GM18861 (cell line): ENCODE measurements at regions not wholly inside any gene's neighbourhood (a gene's known extent, or its start where the extent isn't known, plus 50 kb on each side); places are given as distances from the start of the nearest gene placed in this dataset.

Source experiments
- ATAC-seq: cut with Tn5 transposase; IDR thresholded peaks from one replicate; pipeline ENCODE4 v1.9.1; 2021; ENCODE audit not compliant: unreplicated experiment

- ATAC-seq = no peak
These were observed 50.0 kb downstream of the PABIR2 start for GRCh38 chrX:134747006-134747405.

GRCh38 chrX:134746410-134746785 lies 50.6 kb downstream of the PABIR2 start:
- ATAC-seq = no peak

- no peak for ATAC-seq
These were observed 51.2 kb downstream of the PABIR2 start for GRCh38 chrX:134745636-134746409.

- ATAC-seq = no peak
These were observed 53.9 kb downstream of the PABIR2 start for GRCh38 chrX:134743091-134743490.

DNA sequence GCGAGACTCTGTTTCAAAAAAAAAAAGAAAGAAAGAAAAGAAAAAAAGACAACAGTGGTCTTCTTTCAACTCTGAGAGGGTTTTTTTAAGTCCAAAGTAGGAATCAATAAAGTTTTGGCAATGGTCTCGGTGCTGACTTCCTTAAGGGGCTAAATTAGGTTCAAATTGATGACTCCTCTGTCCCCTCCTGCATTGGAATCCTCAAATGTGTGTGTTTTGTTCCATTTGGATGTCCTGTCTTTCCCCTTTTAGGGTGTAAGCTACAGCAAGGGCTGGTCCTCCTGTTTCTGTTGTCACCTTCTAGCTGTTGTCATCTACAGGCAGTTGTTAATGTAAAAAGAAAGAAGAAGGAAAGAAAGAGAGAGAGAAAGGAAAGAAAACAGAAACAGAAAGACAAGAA lies 54.4 kb downstream of the PABIR2 start:
- ATAC-seq = no peak

DNA sequence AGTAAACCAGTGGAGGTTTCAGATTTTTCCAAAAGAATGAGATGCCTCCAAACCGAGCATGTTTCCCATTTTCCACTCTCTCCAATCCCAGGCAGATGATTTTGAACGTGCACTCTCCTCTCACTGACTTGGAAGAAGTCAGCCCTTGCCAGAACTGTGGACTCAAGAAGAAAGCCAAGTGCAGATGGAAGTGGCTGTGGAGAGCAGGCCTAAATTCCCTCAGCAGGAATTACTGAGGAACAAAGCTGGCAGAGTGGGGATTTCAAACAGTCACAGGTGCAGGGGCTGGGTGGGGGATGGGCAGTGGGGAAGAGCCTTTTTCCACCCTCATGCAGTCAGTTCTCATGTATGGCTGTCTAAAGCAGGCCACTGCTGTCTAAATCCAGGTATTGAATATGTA lies 55.3 kb downstream of the PABIR2 start:
- no peak for ATAC-seq

DNA sequence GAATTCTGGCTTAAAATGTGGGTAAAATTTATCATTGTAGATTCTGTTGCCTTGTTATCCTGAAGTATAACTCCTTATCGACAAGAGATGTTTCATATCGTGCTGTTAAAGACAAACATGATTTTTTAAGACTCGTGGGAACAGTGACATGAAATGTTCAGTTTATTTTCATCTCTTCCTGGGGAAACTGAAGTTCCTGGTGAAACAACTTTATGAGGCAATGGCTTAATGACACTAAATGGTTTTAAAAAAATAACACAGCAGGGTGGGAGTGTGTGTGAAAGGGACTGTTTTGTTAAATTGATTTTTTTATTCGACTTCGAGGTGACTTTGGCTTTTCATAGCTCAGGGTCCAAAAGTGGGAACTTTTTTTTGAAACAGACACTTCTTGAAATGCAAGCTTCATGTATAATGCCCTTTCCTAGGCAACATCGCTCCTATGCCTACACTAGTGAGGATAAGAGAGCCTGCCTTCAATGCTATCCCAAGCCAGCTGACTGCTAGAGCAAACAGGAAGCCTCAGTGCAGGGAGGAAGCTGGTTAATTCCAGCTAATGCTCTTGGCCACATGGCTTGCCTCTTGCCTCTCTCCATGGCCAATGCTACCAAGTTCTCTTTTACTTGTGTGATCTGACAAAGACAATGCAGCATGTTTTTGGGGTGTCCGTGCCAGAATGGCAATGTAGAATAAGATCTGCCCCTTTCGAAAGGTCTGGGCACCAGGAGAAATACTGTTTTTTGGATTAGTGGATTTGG lies 57.8 kb downstream of the PABIR2 start:
- no peak for ATAC-seq

DNA sequence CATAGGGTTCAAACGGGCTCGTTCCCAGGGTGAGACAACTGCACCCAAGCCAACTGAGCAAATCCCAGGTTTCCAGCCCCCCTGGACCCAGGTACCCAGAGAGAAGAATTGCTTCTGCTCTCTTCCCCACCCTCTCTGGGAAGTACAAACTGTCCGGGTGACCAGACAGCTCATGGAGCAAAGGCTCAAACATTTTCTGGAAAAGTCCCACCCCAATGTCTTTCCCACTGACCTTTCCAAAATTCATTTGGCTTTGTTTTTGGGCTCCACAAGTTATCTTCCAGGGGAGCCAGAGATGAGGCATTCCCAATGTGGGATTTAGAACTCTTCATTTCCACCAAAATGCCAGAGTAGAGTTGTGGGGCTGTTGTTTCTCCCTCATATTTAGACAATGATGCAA lies 58.6 kb downstream of the PABIR2 start:
- no peak for ATAC-seq

- ATAC-seq = no peak
These were observed 59.2 kb downstream of the PABIR2 start for GRCh38 chrX:134737721-134738369.

GRCh38 chrX:134737061-134737460 lies 59.9 kb downstream of the PABIR2 start:
- no peak for ATAC-seq

DNA sequence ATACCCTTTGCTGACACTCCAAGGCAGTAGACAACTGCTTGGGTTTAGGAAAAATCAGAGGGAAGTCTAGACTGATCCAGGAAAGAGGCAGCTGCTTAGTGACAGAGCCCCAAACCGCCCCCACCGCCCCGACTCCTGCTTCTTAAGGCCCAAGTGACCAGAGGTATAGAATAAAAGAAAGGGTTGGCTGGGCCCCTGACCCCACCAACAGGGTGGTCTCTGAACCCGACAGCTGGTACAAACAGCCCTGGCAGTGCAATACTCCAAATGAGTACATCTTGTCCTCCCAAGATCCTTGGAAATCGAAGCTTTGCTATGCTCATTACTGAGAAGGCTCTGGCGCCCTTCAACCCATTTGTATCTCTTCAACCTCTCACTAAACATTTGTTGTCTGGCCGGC lies 60.6 kb downstream of the PABIR2 start:
- ATAC-seq = no peak

GRCh38 chrX:134735015-134735414 lies 62.0 kb downstream of the PABIR2 start:
- ATAC-seq = no peak

GRCh38 chrX:134734466-134734952 lies 62.5 kb downstream of the PABIR2 start:
- no peak for ATAC-seq

- no peak for ATAC-seq
These were observed 63.4 kb downstream of the PABIR2 start for GRCh38 chrX:134733591-134733990.

DNA sequence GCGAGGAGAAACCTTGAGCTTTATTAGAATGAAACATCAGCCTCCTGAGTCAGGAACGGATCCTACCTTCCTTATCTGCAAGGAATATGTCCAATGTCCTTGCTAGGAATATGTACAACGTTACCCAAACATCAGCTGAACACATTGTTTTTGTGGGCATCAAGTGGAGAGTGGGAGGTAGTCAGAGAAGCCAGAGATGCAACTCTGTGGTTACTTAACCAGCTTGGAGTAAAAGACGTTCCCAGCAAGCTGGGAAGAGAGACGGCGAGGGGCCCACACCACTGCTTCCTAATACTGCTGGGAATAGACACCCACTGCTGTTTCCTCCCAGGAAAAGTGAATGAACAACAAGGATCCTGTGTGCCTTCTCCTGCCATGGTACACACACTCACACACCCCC lies 64.3 kb downstream of the PABIR2 start:
- ATAC-seq = no peak

DNA sequence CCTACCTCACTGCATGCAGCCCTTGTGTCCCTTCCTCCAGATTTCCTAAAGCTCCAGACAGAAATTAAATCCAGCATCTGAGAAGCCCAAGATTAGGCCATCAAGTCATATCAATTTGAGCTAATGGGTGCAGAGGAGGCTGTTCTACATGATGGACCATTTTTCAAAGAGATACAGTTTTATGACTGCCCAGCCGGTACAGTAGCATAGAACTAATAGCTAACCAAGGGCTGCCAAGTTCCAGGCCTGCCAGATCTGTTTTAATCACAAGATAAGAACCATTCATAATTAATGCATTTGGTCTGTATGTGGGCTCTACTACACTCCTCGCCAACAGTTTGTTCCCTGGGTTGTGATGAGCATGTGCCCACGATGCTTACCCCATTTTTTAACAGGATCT lies 64.9 kb downstream of the PABIR2 start:
- no peak for ATAC-seq

DNA sequence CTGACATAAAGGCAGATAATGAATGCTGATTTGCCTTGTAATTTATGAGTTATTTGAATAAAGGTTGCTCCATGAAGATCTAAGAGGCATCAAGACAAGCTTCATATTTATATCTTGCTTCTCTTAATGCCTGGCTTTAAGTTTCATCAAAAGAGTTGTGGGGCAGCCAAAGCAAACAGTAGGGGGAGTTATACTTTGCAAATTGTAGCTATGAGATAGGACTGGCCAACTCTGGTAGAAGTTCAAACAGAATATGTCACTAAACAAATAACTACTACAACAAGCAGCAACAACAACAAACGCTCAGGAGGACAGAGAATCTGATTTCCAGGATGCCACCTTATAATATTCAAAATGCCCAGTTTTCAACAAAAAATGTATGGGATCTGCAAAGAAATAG lies 69.1 kb upstream of the PLAC1 start:
- no peak for ATAC-seq

- ATAC-seq = no peak
These were observed 66.9 kb upstream of the PLAC1 start for GRCh38 chrX:134725103-134725690.

DNA sequence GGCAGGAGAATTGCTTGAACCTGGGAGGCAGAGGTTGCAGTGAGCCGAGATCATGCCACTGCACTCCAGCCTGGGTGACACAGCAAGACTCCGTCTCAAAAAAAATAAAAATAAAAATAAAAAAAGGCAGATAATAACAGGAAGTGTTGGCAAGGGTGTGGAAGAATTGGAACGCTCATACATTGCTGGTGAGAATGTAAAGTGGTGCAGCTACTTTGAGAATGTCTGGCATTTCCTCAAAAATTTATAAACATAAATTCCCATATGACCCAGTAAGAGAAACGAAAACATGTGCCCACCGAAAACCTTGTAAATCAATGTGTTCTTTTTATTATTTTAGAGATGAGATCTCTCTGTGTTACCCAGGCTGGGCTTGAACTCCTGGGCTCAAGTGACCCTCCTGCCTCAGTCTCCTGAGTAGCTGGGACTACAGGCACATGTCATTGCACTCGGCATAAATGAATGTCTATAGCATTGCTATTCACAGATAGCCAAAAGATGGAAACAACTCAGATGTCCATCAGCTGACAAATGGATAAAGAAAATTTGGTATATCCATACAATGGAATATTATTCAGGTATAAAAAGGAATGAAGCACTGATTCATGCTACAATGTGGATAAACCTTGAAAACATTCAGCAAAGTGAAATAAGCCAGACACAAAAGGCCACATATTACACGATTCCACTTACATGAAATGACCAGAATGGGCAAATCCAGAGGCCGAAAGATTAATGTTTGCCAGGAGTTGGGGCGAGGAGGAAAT lies 63.7 kb upstream of the PLAC1 start:
- ATAC-seq = no peak

DNA sequence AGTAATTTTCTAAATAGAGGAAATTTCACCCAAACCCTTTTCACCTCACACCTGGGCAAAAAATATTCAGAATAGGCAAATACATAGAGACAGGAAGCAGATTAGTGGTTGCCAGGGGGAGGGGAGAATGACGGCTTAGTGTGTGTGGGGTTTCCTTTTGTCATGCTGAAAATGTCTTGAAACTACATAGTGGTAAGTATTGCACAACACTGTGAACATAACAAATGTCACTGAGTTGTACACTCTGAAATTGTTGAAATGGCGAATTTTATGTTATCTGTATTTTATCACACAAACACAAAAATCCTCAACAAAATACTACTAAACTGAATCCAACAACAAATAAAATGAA lies 60.7 kb upstream of the PLAC1 start:
- peak; percentile 75 for ATAC-seq
